ENCODE measurements at regions not wholly inside any gene's neighbourhood (a gene's known extent, or its start where the extent isn't known, plus 50 kb on each side); places are given as distances from the start of the nearest gene placed in this dataset.

- TF ChIP-seq EZH2phosphoT487 (IDR thresholded peaks at IDR 0.05) (no peak), CTCF (IDR thresholded peaks at IDR 0.05) (no peak)
These were observed 296.7 kb downstream of the CDH26 start for GRCh38 chr20:60254901-60255411.
